ENCODE measurements at regions not wholly inside any gene's neighbourhood (a gene's known extent, or its start where the extent isn't known, plus 50 kb on each side); places are given as distances from the start of the nearest gene placed in this dataset.

GRCh38 chr2:134131681-134132489 lies 122.0 kb upstream of the MGAT5 start:
- TF ChIP-seq SP1 (IDR thresholded peaks at IDR 0.05; ENCODE audit: low read depth, low read length) = no peak
- no peak for TF ChIP-seq CHD1 (IDR thresholded peaks at IDR 0.05; ENCODE audit: low read depth, low read length)
- no peak for TF ChIP-seq CEBPB (IDR thresholded peaks at IDR 0.05; ENCODE audit: low read depth, low read length)
- TF ChIP-seq EZH2 (IDR thresholded peaks at IDR 0.05; ENCODE audit: low read depth, low read length, severe bottlenecking) = no peak
- no peak for TF ChIP-seq CBX5 (IDR thresholded peaks at IDR 0.05; ENCODE audit: low read depth, low read length)
- TF ChIP-seq FOSL1 (IDR thresholded peaks at IDR 0.05; ENCODE audit: insufficient read depth, low read depth, low read length) = no peak

Measured in H1 (cell line).